Heart left ventricle (tissue), 16 donors: ENCODE measurements at regions not wholly inside any gene's neighbourhood (a gene's known extent, or its start where the extent isn't known, plus 50 kb on each side); places are given as distances from the start of the nearest gene placed in this dataset.

Experiments
- ATAC-seq, 4 donors: fragments of 200-7000 bp; cut with Tn5 transposase; one replicate each; pipeline ENCODE4 v1.9.1; 2020 to 2022; ENCODE audit warnings: moderate library complexity in 4 of 4, mild to moderate bottlenecking in 3 of 4, moderate number of reproducible peaks in 1 of 4
- DNase-seq, 5 donors: peaks; one replicate each; pipeline ENCODE4 v3.0.0-alpha.2; 2020
- H3K27ac ChIP-seq, 12 donors: fragments of 200-600 bp; sonication (generic) in 4 of 12; one replicate each; pipeline versions ENCODE4 v1.5.0 to v1.8.0; 2016 to 2022; ENCODE audit warnings: mild to moderate bottlenecking in 2 of 12
- H3K27me3 ChIP-seq, 9 donors: fragments of 200-600 bp; sonication (generic) in 2 of 9; one replicate each; pipeline versions ENCODE4 v1.5.1 to v1.8.0; 2016 to 2022; ENCODE audit warnings: mild to moderate bottlenecking in 3 of 9
- H3K36me3 ChIP-seq, 9 donors: fragments of 200-600 bp; sonication (generic) in 2 of 9; one replicate each; pipeline versions ENCODE4 v1.5.0 to v1.8.0; 2018 to 2022; ENCODE audit warnings: mild to moderate bottlenecking in 2 of 9
- H3K4me1 ChIP-seq, 12 donors: fragments of 200-600 bp; sonication (generic) in 4 of 12; one replicate each; pipeline versions ENCODE4 v1.5.0 to v1.8.0; 2016 to 2022; ENCODE audit warnings: mild to moderate bottlenecking in 3 of 12
- H3K4me3 ChIP-seq, 12 donors: fragments of 200-600 bp; sonication (generic) in 4 of 12; one replicate each; pipeline versions ENCODE4 v1.5.0 to v1.8.0; 2017 to 2022; ENCODE audit warnings: mild to moderate bottlenecking in 9 of 12, moderate library complexity in 4 of 12
- H3K9me3 ChIP-seq, 12 donors: fragments of 200-600 bp; sonication (generic) in 4 of 12; one replicate each; pipeline versions ENCODE4 v1.5.0 to v1.8.0; 2016 to 2022; ENCODE audit warnings: mild to moderate bottlenecking in 1 of 12
- POLR2A ChIP-seq, 2 donors: fragments of 450-650 bp; IDR thresholded peaks; one replicate each; pipeline ENCODE4 v1.6.1; 2017; ENCODE audit warnings: antibody characterized with exemption in 2 of 2, mild to moderate bottlenecking in 2 of 2, moderate library complexity in 2 of 2
- WGBS, 4 donors: extraction: QIAGEN DNeasy Blood & Tissue Kit in 2 of 4; methylation state at CpG; one replicate each; pipeline versions ENCODE4 v1.1.5 to v1.1.7; 2013 to 2018; 5-methylcytosine and 5-hydroxymethylcytosine counted together
- intact Hi-C, 10 donors: fragments of 100-400 bp; cut with DNase I; formaldehyde crosslinking; loops; one replicate each; pipeline versions ENCODE4 v1.11.1 to v1.14.2; 2022
- TF ChIP-seq, protein P1 (sequence below), 12 donors: fragments of 200-600 bp; sonication (generic) in 4 of 12; IDR thresholded peaks; one replicate each; pipeline versions ENCODE4 v1.5.0 to v1.8.0; 2018 to 2022; ENCODE audit warnings: antibody characterized with exemption in 12 of 12, mild to moderate bottlenecking in 5 of 12
- donor health status: ischemic (EF 13 %, LVEDD 7.1; RV severe dilation, severe dysfunction).
- donor health status: healthy with polysubstance abuse.
- donor health status: DM: no; HTN: yes; CAD: no.
- donor health status: DM: no; HTN: no; CAD: no.
- donor health status: ischemic (EF 25% LVEDD 6.9; RV normal size, moderate dysfunction).
- donor health status: ischemic (EF 25% LVEDD 5.7; RV mildly dilated, moderate dysfunction).
- donor health status: healthy.
- donor health status: DM: yes; HTN: yes; CAD: no.
- donor health status: ischemic (EF 35%, LVEDD 5.7; RV mildly dilated, moderate dysfunction).
- donor health status: nonischemic (EF 11% LVEDD 7.7; RV severe dilation, severe dysfunction).
- donor health status: DM: yes; HTN: yes; CAD: no.
- donor health status: PGD.
- donor health status: ischemic (EF 29% LVEDD 5.4; RV normal size, mild dysfunction).
- donor health status: nonischemic (EF 23%, LVEDD 6.1; RV moderate dilation, normal function).

DNA sequence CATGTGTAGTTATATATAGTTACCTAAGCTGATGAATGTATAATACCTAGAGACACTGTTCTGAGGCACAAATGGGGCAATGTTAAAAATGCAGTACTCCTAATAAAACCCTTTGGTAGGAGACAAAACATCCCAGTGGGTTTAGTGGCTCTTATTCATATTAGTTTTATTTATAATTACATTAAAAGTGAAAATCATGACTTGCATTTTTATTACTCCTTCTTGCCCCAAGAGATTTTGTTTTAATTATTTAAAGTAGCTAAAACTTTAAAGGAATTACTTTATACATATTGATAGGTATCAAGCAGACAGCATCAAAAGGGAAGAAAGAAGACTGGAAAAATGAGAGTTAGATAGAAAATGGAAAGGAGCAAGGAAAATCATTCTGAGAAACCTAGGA is 688.6 kb downstream of the GALC start:
- Histone ChIP-seq H3K27me3 (no peaks in the 10 kb centered on the region), H3K27ac (no peak overlapping the region), H3K36me3 (no peaks in the 10 kb centered on the region), H3K4me3 (no peak overlapping the region), H3K4me1 (no peaks in the 10 kb centered on the region), H3K9me3 (peaks cover 0 to 12% (median 0%) of the 10 kb centered on the region in 12 donors)
- TF ChIP-seq, protein P1, sequence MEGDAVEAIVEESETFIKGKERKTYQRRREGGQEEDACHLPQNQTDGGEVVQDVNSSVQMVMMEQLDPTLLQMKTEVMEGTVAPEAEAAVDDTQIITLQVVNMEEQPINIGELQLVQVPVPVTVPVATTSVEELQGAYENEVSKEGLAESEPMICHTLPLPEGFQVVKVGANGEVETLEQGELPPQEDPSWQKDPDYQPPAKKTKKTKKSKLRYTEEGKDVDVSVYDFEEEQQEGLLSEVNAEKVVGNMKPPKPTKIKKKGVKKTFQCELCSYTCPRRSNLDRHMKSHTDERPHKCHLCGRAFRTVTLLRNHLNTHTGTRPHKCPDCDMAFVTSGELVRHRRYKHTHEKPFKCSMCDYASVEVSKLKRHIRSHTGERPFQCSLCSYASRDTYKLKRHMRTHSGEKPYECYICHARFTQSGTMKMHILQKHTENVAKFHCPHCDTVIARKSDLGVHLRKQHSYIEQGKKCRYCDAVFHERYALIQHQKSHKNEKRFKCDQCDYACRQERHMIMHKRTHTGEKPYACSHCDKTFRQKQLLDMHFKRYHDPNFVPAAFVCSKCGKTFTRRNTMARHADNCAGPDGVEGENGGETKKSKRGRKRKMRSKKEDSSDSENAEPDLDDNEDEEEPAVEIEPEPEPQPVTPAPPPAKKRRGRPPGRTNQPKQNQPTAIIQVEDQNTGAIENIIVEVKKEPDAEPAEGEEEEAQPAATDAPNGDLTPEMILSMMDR (IDR thresholded peaks at IDR 0.05): no peak
- no peak for TF ChIP-seq POLR2A (IDR thresholded peaks at IDR 0.05)
- intact Hi-C loops: no loop called here
- ATAC-seq: no peak
- no peak for DNase-seq

GRCh38 chr14:87286826-87287225 is 706.2 kb downstream of the GALC start:
- intact Hi-C loops: no loop called here
- peaks cover 0 to 5% (median 0%) of the 10 kb centered on the region in 12 donors for H3K9me3 ChIP-seq
- TF ChIP-seq, protein P1 (IDR thresholded peaks at IDR 0.05): no peak
- TF ChIP-seq POLR2A (IDR thresholded peaks at IDR 0.05): no peak
- no peak overlapping the region for H3K27ac ChIP-seq
- DNase-seq (no peak), ATAC-seq (no peak)
- WGBS, 4 donors: 67 to 79% (median 74%) methylated on average over 1 of the region's 1 CpG
- H3K36me3 ChIP-seq: no peaks in the 10 kb centered on the region
- H3K27me3 ChIP-seq: no peaks in the 10 kb centered on the region
- H3K4me1 ChIP-seq: no peaks in the 10 kb centered on the region
- no peak overlapping the region for H3K4me3 ChIP-seq

- H3K27me3 ChIP-seq: no peaks in the 10 kb centered on the region
- no peaks in the 10 kb centered on the region for H3K4me1 ChIP-seq
- no peaks in the 10 kb centered on the region for H3K36me3 ChIP-seq
- H3K9me3 ChIP-seq: no peaks in the 10 kb centered on the region
- ATAC-seq (no peak), DNase-seq (no peak)
- intact Hi-C loops: no loop called here
- TF ChIP-seq, protein P1 (IDR thresholded peaks at IDR 0.05): no peak
- TF ChIP-seq POLR2A (IDR thresholded peaks at IDR 0.05): no peak
- WGBS, 4 donors: 41 to 59% (median 49%) methylated on average over 1 of the region's 1 CpG
- no peak overlapping the region for H3K27ac ChIP-seq
- H3K4me3 ChIP-seq: no peak overlapping the region
Measured at GRCh38 chr14:87286191-87286590, 706.8 kb downstream of the GALC start.

GRCh38 chr14:87285506-87285905 is 707.5 kb downstream of the GALC start:
- WGBS, 4 donors: 58 to 85% (median 64%) methylated on average over 2 of the region's 2 CpGs
- DNase-seq (no peak), ATAC-seq (no peak)

More at GRCh38 chr14:87285506-87285905, 707.5 kb downstream of the GALC start:
- Histone ChIP-seq H3K9me3 (no peaks in the 10 kb centered on the region), H3K36me3 (no peaks in the 10 kb centered on the region), H3K4me1 (no peaks in the 10 kb centered on the region), H3K27ac (no peak overlapping the region), H3K4me3 (no peak overlapping the region), H3K27me3 (no peaks in the 10 kb centered on the region)
- TF ChIP-seq POLR2A (IDR thresholded peaks at IDR 0.05): no peak
- TF ChIP-seq, protein P1 (IDR thresholded peaks at IDR 0.05): no peak
- intact Hi-C loops: no loop called here
